ENCODE measurements at regions not wholly inside any gene's neighbourhood (a gene's known extent, or its start where the extent isn't known, plus 50 kb on each side); places are given as distances from the start of the nearest gene placed in this dataset.

DNA sequence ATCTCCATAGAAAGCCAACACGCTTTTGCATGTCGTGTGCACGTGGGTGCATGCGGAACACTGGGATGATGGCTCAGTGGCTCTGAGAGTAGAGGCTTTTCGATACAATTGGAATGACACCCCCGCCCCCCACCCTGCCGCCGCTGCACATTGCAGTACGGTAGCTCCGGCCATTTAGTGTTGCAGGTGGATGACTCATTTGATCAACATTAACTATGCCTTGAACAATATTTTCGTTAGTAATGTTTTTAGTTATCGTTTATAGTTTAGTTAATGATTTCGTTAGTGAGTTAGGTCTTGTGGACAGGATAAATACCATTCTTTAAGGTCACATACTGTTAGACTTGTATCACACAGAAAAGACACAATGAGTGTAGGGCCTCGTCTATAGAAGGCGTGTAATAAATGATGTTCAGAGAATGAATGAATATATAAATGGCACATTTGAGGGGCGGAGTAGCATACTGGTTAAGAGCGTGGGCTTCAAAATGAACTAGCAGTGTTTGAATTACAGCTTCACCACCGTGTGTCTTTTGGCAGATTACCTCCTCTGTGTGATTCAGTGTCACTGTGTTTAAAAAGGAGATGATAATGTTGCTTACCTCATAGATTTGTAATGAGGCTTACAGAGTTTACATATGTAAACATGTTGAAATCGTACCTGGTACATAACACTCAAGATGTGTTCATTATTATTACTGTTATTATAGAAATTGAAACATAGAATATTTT lies 67.2 kb upstream of the TENM3 start:
- TF ChIP-seq CTCF (CRISPR knock-in tag; IDR thresholded peaks at IDR 0.05) = no peak
- no peak for TF ChIP-seq RAD51 (IDR thresholded peaks at IDR 0.05; ENCODE audit: borderline replicate concordance)
- no peak for TF ChIP-seq JUNB (CRISPR knock-in tag; IDR thresholded peaks at IDR 0.05; ENCODE audit: borderline replicate concordance)
- no peak for TF ChIP-seq CBX5 (CRISPR knock-in tag; IDR thresholded peaks at IDR 0.05; ENCODE audit: borderline replicate concordance)

Data from HepG2 (cell line).